NB4 (cell line): ENCODE measurements at regions not wholly inside any gene's neighbourhood (a gene's known extent, or its start where the extent isn't known, plus 50 kb on each side); places are given as distances from the start of the nearest gene placed in this dataset.

Experiments
- MYC ChIP-seq: IDR thresholded peaks from 2 replicates; pipeline ENCODE4 v1.6.1; 2011; ENCODE audit warnings: low read depth, low read length
- POLR2A ChIP-seq: IDR thresholded peaks from 2 replicates; pipeline ENCODE4 v1.6.1; 2011; ENCODE audit warnings: mild to moderate bottlenecking; ENCODE audit not compliant: insufficient read length; ENCODE audit errors: extremely low read depth
- TF ChIP-seq, protein P1 (sequence below): IDR thresholded peaks from one replicate; pipeline ENCODE4 v1.5.1; 2012; ENCODE audit warnings: low read depth, low read length
- TF ChIP-seq, protein P2 (sequence below): IDR thresholded peaks from 2 replicates; pipeline ENCODE4 v1.6.1; 2011; ENCODE audit warnings: low read depth, low read length

- TF ChIP-seq, protein P1, sequence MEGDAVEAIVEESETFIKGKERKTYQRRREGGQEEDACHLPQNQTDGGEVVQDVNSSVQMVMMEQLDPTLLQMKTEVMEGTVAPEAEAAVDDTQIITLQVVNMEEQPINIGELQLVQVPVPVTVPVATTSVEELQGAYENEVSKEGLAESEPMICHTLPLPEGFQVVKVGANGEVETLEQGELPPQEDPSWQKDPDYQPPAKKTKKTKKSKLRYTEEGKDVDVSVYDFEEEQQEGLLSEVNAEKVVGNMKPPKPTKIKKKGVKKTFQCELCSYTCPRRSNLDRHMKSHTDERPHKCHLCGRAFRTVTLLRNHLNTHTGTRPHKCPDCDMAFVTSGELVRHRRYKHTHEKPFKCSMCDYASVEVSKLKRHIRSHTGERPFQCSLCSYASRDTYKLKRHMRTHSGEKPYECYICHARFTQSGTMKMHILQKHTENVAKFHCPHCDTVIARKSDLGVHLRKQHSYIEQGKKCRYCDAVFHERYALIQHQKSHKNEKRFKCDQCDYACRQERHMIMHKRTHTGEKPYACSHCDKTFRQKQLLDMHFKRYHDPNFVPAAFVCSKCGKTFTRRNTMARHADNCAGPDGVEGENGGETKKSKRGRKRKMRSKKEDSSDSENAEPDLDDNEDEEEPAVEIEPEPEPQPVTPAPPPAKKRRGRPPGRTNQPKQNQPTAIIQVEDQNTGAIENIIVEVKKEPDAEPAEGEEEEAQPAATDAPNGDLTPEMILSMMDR: no peak
- TF ChIP-seq, protein P2, sequence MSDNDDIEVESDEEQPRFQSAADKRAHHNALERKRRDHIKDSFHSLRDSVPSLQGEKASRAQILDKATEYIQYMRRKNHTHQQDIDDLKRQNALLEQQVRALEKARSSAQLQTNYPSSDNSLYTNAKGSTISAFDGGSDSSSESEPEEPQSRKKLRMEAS: no peak
- TF ChIP-seq POLR2A: no peak
- TF ChIP-seq MYC: no peak
These were observed 136.3 kb downstream of the NUP35 start for GRCh38 chr2:183260527-183260926.
